ENCODE measurements at regions not wholly inside any gene's neighbourhood (a gene's known extent, or its start where the extent isn't known, plus 50 kb on each side); places are given as distances from the start of the nearest gene placed in this dataset.
A peak's percentile ranks its signal among the peaks of the same experiment; 100 is the strongest.
"Not testable (repeated sequence)": the region's sequence is repeated elsewhere in the genome, so short reads cannot be mapped to it uniquely, and the experiment has no call there.

- Histone ChIP-seq H3K27me3 (no peaks in the 10 kb centered on the region), H3K4me3 (no peak overlapping the region), H3K27ac (no peak overlapping the region), H3K4me1 (no peaks in the 10 kb centered on the region), H3K36me3 (no peaks in the 10 kb centered on the region), H3K9me3 (no peaks in the 10 kb centered on the region)
- DNase-seq (no peak), ATAC-seq (no peak)
- TF ChIP-seq CTCF (IDR thresholded peaks at IDR 0.05) (no peak), POLR2A (IDR thresholded peaks at IDR 0.05) (no peak)
- intact Hi-C loops (cut with DNase I), result no loop called here
Observed at GRCh38 chr15:72845981-72846383, 62.4 kb upstream of the ADPGK start.

- intact Hi-C loops (cut with DNase I), result no loop called here
- no peak for DNase-seq
- Histone ChIP-seq H3K36me3 (no peaks in the 10 kb centered on the region), H3K27ac (no peak overlapping the region), H3K9me3 (no peaks in the 10 kb centered on the region), H3K27me3 (no peaks in the 10 kb centered on the region), H3K4me1 (no peaks in the 10 kb centered on the region), H3K4me3 (no peak overlapping the region)
- no peak for TF ChIP-seq POLR2A (IDR thresholded peaks at IDR 0.05)
- no peak for TF ChIP-seq CTCF (IDR thresholded peaks at IDR 0.05)
- WGBS (ENCODE audit: insufficient coverage, low coverage, low lambda C conversion rate, missing lambda C conversion rate), result 55% methylated on average over 1 of the region's 1 CpG
- ATAC-seq, result no peak
Observed at GRCh38 chr15:72844067-72844466, 60.5 kb upstream of the ADPGK start.

- H3K4me3 ChIP-seq; ATAC-seq; H3K36me3 ChIP-seq; H3K27ac ChIP-seq; H3K4me1 ChIP-seq; intact Hi-C loops (cut with DNase I); H3K27me3 ChIP-seq; H3K9me3 ChIP-seq; DNase-seq: not testable (repeated sequence)
- WGBS (ENCODE audit: insufficient coverage, low coverage, low lambda C conversion rate, missing lambda C conversion rate), result 92% methylated on average over 4 of the region's 4 CpGs
Observed at GRCh38 chr15:72843340-72843739, 59.8 kb upstream of the ADPGK start.

- no peaks in the 10 kb centered on the region for H3K27me3 ChIP-seq
- peak in 1 of 3 donors; percentile 17 for DNase-seq
- 72% methylated on average over 6 of the region's 7 CpGs for WGBS (ENCODE audit: insufficient coverage, low coverage, low lambda C conversion rate, missing lambda C conversion rate)
- no peaks in the 10 kb centered on the region for H3K9me3 ChIP-seq
- no peak overlapping the region for H3K27ac ChIP-seq
- no peaks in the 10 kb centered on the region for H3K36me3 ChIP-seq
- H3K4me3 ChIP-seq, result no peak overlapping the region
- no peaks in the 10 kb centered on the region for H3K4me1 ChIP-seq
- intact Hi-C loops (cut with DNase I), result no loop called here
- no peak for ATAC-seq
- no peak for TF ChIP-seq POLR2A (IDR thresholded peaks at IDR 0.05)
- no peak for TF ChIP-seq CTCF (IDR thresholded peaks at IDR 0.05)
Observed at GRCh38 chr15:72840114-72840513, 56.6 kb upstream of the ADPGK start.

- Histone ChIP-seq H3K27me3 (no peaks in the 10 kb centered on the region), H3K4me1 (no peaks in the 10 kb centered on the region), H3K27ac (no peak overlapping the region), H3K9me3 (no peaks in the 10 kb centered on the region), H3K4me3 (no peak overlapping the region), H3K36me3 (no peaks in the 10 kb centered on the region)
- 59% methylated on average over 4 of the region's 5 CpGs for WGBS (ENCODE audit: insufficient coverage, low coverage, low lambda C conversion rate, missing lambda C conversion rate)
- intact Hi-C loops (cut with DNase I), result no loop called here
- TF ChIP-seq CTCF (IDR thresholded peaks at IDR 0.05), result no peak
- ATAC-seq, result no peak
- no peak for DNase-seq
Observed at GRCh38 chr15:72838311-72838731, 54.8 kb upstream of the ADPGK start.

All from right lobe of liver (tissue), 6 donors.